ENCODE measurements at regions not wholly inside any gene's neighbourhood (a gene's known extent, or its start where the extent isn't known, plus 50 kb on each side); places are given as distances from the start of the nearest gene placed in this dataset.

DNA sequence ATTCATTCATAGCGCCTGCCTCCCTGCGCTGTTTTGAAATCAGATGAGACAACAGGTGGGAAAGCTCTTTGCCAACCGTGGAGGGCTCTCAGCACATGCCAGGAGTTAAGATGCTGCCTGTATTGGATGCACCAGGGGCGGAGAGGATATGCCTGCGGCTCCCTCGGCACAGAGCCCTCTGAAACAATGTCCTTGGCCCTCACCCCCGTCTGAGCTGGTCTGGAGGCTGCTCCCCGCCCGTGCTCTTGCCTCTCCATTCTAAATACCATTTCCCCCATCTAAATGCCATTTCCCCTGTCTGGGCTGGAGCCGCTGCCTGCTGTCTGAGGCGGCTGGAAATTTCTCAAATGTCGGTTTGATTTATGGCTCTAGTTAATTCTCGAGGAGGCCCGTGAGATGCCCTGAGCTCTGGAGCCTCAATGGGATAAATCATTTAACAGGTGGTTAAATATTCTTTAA lies 50.8 kb upstream of the MLN start:
- RAD21 ChIA-PET (ENCODE audit: low non-redundant PET in 1 of 2, low total read pairs in 2 of 2, uncharacterized antibody in 2 of 2, unreplicated experiment in 2 of 2), result no interaction called here
- Histone ChIP-seq H3K4me3 (replicated peaks in 1 of 2; ENCODE audit: low read depth in 1 of 2, low read length in 2 of 2) (no peak overlapping the region), H3K4me2 (ENCODE audit: low read length) (no peak overlapping the region), H3K27me3 (ENCODE audit: insufficient read depth, low read length) (no peaks in the 10 kb centered on the region), H3K79me2 (ENCODE audit: insufficient read depth, low read length) (no peaks in the 10 kb centered on the region), H3K9me3 (ENCODE audit: control insufficient read depth in 1 of 2, insufficient read depth in 1 of 2, low read depth in 1 of 2, low read length in 2 of 2) (no peaks in the 10 kb centered on the region), H3K36me3 (ENCODE audit: control insufficient read depth in 1 of 2, insufficient read depth in 2 of 2, low read length in 2 of 2) (no peaks in the 10 kb centered on the region), H2AFZ (ENCODE audit: low read depth, low read length, poor library complexity, severe bottlenecking) (no peak overlapping the region), H4K20me1 (ENCODE audit: insufficient read depth) (no peaks in the 10 kb centered on the region), H3K9me2 (ENCODE audit: insufficient read depth) (no peaks in the 10 kb centered on the region), H3K27ac (ENCODE audit: low read depth, low read length) (no peak overlapping the region), H3K9ac (ENCODE audit: low read length) (no peak overlapping the region), H3K4me1 (ENCODE audit: control insufficient read depth in 1 of 2, insufficient read depth in 2 of 2, low read length in 2 of 2) (peaks cover 0 to 9% of the 10 kb centered on the region in 2 experiments; a peak in 1 of 4 replicates)
- CTCF ChIA-PET, result interaction anchor here (1.5 kb wide), 1 partner anchor 173 kb away, joined by 3 read pairs; no protein-coding TSS in a partner anchor
- TF ChIP-seq POLR2AphosphoS5 (IDR thresholded peaks at IDR 0.05; ENCODE audit: low read depth, low read length) (no peak), SP1 (IDR thresholded peaks at IDR 0.05; ENCODE audit: low read depth) (no peak), FOSL1 (IDR thresholded peaks at IDR 0.05; ENCODE audit: low read depth) (no peak), RAD21 (IDR thresholded peaks at IDR 0.05; ENCODE audit: low read depth) (no peak), JUND (IDR thresholded peaks at IDR 0.05) (no peak), EZH2 (IDR thresholded peaks at IDR 0.05) (no peak)
- POLR2A ChIA-PET, result no interaction called here
- DNase-seq (ENCODE audit: low read depth, low spot score) (no peak), ATAC-seq (no peak)
- no TSS peak for BruUV-seq (replicated peaks)
- intact Hi-C loops (cut with micrococcal nuclease), result no loop called here

DNA sequence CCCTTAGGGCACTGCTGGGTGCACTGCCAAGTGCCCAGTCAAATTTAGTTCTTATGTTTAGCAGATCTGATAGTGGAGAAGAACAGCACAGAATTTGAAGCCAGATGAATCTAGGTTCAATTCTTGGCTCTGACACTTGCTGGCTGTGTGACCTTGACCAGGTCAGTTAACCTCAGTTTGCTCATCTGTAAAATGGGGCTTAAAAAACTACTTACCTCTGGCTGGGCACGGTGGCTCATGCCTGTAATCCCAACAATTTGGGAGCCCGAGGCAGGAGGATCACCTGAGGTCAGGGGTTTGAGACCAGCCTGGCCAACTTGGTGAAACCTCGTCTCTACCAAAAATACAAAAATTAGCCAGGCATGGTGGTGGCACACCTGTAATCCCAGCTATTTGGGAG lies 49.9 kb upstream of the MLN start:
- Histone ChIP-seq H3K36me3 (ENCODE audit: control insufficient read depth in 1 of 2, insufficient read depth in 2 of 2, low read length in 2 of 2) (no peaks in the 10 kb centered on the region), H3K4me3 (replicated peaks in 1 of 2; ENCODE audit: low read depth in 1 of 2, low read length in 2 of 2) (no peak overlapping the region), H3K9me3 (ENCODE audit: control insufficient read depth in 1 of 2, insufficient read depth in 1 of 2, low read depth in 1 of 2, low read length in 2 of 2) (no peaks in the 10 kb centered on the region), H3K79me2 (ENCODE audit: insufficient read depth, low read length) (no peaks in the 10 kb centered on the region), H3K9me2 (ENCODE audit: insufficient read depth) (no peaks in the 10 kb centered on the region), H2AFZ (ENCODE audit: low read depth, low read length, poor library complexity, severe bottlenecking) (no peak overlapping the region), H4K20me1 (ENCODE audit: insufficient read depth) (no peaks in the 10 kb centered on the region), H3K4me1 (ENCODE audit: control insufficient read depth in 1 of 2, insufficient read depth in 2 of 2, low read length in 2 of 2) (peaks cover 0 to 9% of the 10 kb centered on the region in 2 experiments; a peak in 1 of 4 replicates), H3K27me3 (ENCODE audit: insufficient read depth, low read length) (no peaks in the 10 kb centered on the region), H3K4me2 (ENCODE audit: low read length) (no peak overlapping the region), H3K27ac (ENCODE audit: low read depth, low read length) (no peak overlapping the region), H3K9ac (ENCODE audit: low read length) (no peak overlapping the region)
- intact Hi-C loops (cut with micrococcal nuclease), result no loop called here
- BruUV-seq (replicated peaks), result no TSS peak
- CTCF ChIA-PET, result interaction anchor here (1.5 kb wide), 1 partner anchor 174 kb away, joined by 3 read pairs; no protein-coding TSS in a partner anchor
- DNase-seq (ENCODE audit: low read depth, low spot score) (no peak), ATAC-seq (no peak)
- POLR2A ChIA-PET, result no interaction called here
- RAD21 ChIA-PET (ENCODE audit: low non-redundant PET in 1 of 2, low total read pairs in 2 of 2, uncharacterized antibody in 2 of 2, unreplicated experiment in 2 of 2), result no interaction called here
- TF ChIP-seq ELF1 (IDR thresholded peaks at IDR 0.05; ENCODE audit: borderline replicate concordance, low read depth) (no peak), RAD21 (IDR thresholded peaks at IDR 0.05; ENCODE audit: low read depth) (no peak), CEBPB (IDR thresholded peaks at IDR 0.05; ENCODE audit: low read depth) (no peak), ZNF274 (IDR thresholded peaks at IDR 0.05; ENCODE audit: low read depth, low read length) (no peak), EZH2phosphoT487 (IDR thresholded peaks at IDR 0.05; ENCODE audit: borderline replicate concordance) (no peak), SP1 (IDR thresholded peaks at IDR 0.05; ENCODE audit: low read depth) (no peak), JUND (IDR thresholded peaks at IDR 0.05) (no peak), TCF7L2 (IDR thresholded peaks at IDR 0.05; ENCODE audit: borderline replicate concordance, extremely low read depth, insufficient read depth, insufficient read length) (no peak), YY1 (IDR thresholded peaks at IDR 0.05; ENCODE audit: extremely low read depth, insufficient replicate concordance, low read depth, low read length) (no peak), CBX3 (IDR thresholded peaks at IDR 0.05; ENCODE audit: low read depth) (no peak), SRF (IDR thresholded peaks at IDR 0.05; ENCODE audit: low read depth) (no peak), POLR2AphosphoS5 (IDR thresholded peaks at IDR 0.05; ENCODE audit: low read depth, low read length) (no peak), SIN3A (IDR thresholded peaks at IDR 0.05; ENCODE audit: low read depth) (no peak)
- TF ChIP-seq, protein P1, sequence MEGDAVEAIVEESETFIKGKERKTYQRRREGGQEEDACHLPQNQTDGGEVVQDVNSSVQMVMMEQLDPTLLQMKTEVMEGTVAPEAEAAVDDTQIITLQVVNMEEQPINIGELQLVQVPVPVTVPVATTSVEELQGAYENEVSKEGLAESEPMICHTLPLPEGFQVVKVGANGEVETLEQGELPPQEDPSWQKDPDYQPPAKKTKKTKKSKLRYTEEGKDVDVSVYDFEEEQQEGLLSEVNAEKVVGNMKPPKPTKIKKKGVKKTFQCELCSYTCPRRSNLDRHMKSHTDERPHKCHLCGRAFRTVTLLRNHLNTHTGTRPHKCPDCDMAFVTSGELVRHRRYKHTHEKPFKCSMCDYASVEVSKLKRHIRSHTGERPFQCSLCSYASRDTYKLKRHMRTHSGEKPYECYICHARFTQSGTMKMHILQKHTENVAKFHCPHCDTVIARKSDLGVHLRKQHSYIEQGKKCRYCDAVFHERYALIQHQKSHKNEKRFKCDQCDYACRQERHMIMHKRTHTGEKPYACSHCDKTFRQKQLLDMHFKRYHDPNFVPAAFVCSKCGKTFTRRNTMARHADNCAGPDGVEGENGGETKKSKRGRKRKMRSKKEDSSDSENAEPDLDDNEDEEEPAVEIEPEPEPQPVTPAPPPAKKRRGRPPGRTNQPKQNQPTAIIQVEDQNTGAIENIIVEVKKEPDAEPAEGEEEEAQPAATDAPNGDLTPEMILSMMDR (IDR thresholded peaks at IDR 0.05 in 2 of 3, conservative IDR thresholded peaks at IDR 0.05 in 1 of 3; ENCODE audit: borderline replicate concordance in 1 of 3, insufficient read depth in 1 of 3, low read depth in 2 of 3, low read length in 2 of 3), result no peak
- TF ChIP-seq, protein P2, sequence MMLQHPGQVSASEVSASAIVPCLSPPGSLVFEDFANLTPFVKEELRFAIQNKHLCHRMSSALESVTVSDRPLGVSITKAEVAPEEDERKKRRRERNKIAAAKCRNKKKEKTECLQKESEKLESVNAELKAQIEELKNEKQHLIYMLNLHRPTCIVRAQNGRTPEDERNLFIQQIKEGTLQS (IDR thresholded peaks at IDR 0.05), result no peak

All from HCT116 (cell line).